ENCODE measurements at regions not wholly inside any gene's neighbourhood (a gene's known extent, or its start where the extent isn't known, plus 50 kb on each side); places are given as distances from the start of the nearest gene placed in this dataset.
A peak's percentile ranks its signal among the peaks of the same experiment; 100 is the strongest.

GRCh38 chr2:11936761-11937160 lies 190.3 kb downstream of the LPIN1 start:
- Histone ChIP-seq H3K4me3 (no peak overlapping the region), H3K27me3 (no peaks in the 10 kb centered on the region), H3K27ac (no peak overlapping the region), H3K9me3 (no peaks in the 10 kb centered on the region), H3K36me3 (no peaks in the 10 kb centered on the region), H3K4me1 (no peaks in the 10 kb centered on the region)
- TF ChIP-seq CTCF (IDR thresholded peaks at IDR 0.05), result no peak
- no peak for TF ChIP-seq POLR2A (IDR thresholded peaks at IDR 0.05)
- no peak for DNase-seq

DNA sequence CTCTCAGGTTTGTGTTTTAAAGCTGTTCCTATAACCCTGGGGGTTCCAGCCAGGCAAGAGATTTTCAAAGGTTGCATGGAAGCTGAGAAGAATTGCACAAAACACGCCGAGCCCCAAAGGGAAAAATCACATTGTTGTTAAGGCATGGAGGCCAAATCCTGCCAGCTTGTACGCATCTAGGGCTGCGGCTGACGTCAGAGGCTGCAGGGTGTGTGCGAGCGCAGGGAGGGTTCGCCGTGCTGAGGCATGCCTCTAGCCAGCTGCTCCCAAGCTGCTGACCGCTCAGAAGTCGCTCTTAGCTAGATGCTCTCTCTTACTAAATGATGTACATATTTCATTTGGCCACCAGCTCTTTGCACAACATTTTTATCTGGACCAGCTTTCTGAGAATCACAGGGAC lies 191.8 kb downstream of the LPIN1 start:
- Histone ChIP-seq H3K27ac (no peak overlapping the region), H3K4me3 (no peak overlapping the region), H3K9me3 (no peaks in the 10 kb centered on the region), H3K36me3 (no peaks in the 10 kb centered on the region), H3K4me1 (no peaks in the 10 kb centered on the region), H3K27me3 (no peaks in the 10 kb centered on the region)
- no peak for TF ChIP-seq CTCF (IDR thresholded peaks at IDR 0.05)
- TF ChIP-seq POLR2A (IDR thresholded peaks at IDR 0.05), result no peak
- DNase-seq, result peak in 2 of 3 donors; percentile 55 to 67

- Histone ChIP-seq H3K27me3 (no peaks in the 10 kb centered on the region), H3K36me3 (no peaks in the 10 kb centered on the region), H3K4me3 (no peak overlapping the region), H3K9me3 (no peaks in the 10 kb centered on the region), H3K27ac (no peak overlapping the region), H3K4me1 (no peaks in the 10 kb centered on the region)
- TF ChIP-seq POLR2A (IDR thresholded peaks at IDR 0.05), result no peak
- TF ChIP-seq CTCF (IDR thresholded peaks at IDR 0.05), result no peak
- DNase-seq, result no peak
Observed at GRCh38 chr2:11939523-11939922, 193.1 kb downstream of the LPIN1 start.

DNA sequence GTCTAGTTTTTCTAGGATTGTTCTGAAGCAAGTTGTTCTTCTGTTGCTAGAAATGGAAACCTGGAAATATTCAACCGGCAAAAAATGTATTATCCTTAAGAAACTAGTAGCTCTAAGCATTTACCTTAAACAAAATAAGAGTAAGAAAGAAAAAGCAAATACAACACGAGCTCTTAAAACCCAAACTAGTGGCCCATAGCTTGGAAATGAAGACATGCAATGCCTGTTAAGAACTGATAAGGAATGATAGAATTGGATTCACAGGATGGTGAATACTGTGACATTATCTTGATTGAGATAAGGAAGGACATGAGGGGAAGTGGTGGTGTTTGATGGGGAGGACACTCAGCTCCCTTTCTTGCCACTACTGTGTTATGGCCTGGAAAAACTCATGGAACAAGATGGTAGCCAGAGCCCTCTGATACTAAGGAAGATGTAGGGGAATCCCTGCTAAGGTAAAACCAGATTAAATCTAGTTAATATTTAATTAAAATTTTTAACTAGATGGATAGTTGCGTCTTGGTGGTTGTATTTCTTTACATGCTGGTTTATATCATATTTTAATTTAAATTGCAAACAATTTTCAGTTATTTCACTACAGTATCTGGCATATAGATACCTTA lies 193.8 kb downstream of the LPIN1 start:
- no peaks in the 10 kb centered on the region for H3K27me3 ChIP-seq
- TF ChIP-seq POLR2A (IDR thresholded peaks at IDR 0.05), result no peak

GRCh38 chr2:11940799-11941198 lies 194.4 kb downstream of the LPIN1 start:
- H3K4me1 ChIP-seq, result no peaks in the 10 kb centered on the region
- DNase-seq, result no peak
- no peaks in the 10 kb centered on the region for H3K36me3 ChIP-seq
- no peak overlapping the region for H3K4me3 ChIP-seq
- TF ChIP-seq POLR2A (IDR thresholded peaks at IDR 0.05) (no peak), CTCF (IDR thresholded peaks at IDR 0.05) (no peak)
- H3K27me3 ChIP-seq, result no peaks in the 10 kb centered on the region
- H3K9me3 ChIP-seq, result no peaks in the 10 kb centered on the region
- H3K27ac ChIP-seq, result no peak overlapping the region

More for the DNA sequence above, 193.8 kb downstream of the LPIN1 start:
- H3K4me3 ChIP-seq, result no peak overlapping the region
- H3K27ac ChIP-seq, result no peak overlapping the region
- no peaks in the 10 kb centered on the region for H3K9me3 ChIP-seq
- H3K4me1 ChIP-seq, result no peaks in the 10 kb centered on the region
- no peak for DNase-seq
- H3K36me3 ChIP-seq, result no peaks in the 10 kb centered on the region

GRCh38 chr2:11941201-11942177 lies 195.1 kb downstream of the LPIN1 start:
- H3K9me3 ChIP-seq, result no peaks in the 10 kb centered on the region
- H3K36me3 ChIP-seq, result no peaks in the 10 kb centered on the region
- H3K4me1 ChIP-seq, result no peaks in the 10 kb centered on the region
- H3K27me3 ChIP-seq, result no peaks in the 10 kb centered on the region
- H3K27ac ChIP-seq, result no peak overlapping the region
- no peak overlapping the region for H3K4me3 ChIP-seq
- DNase-seq, result no peak
- TF ChIP-seq POLR2A (IDR thresholded peaks at IDR 0.05) (no peak), CTCF (IDR thresholded peaks at IDR 0.05) (no peak)

Data from Peyer's patch (tissue), 4 donors.